ENCODE measurements at regions not wholly inside any gene's neighbourhood (a gene's known extent, or its start where the extent isn't known, plus 50 kb on each side); places are given as distances from the start of the nearest gene placed in this dataset.

GRCh38 chr14:88992011-88992410 lies 167.6 kb downstream of the TTC8 start:
- TF ChIP-seq CTCF (conservative IDR thresholded peaks at IDR 0.05; ENCODE audit: low read length) = no peak
- no peak for TF ChIP-seq EZH2phosphoT487 (IDR thresholded peaks at IDR 0.05; ENCODE audit: borderline replicate concordance, low read depth, low read length)
